ENCODE measurements at regions not wholly inside any gene's neighbourhood (a gene's known extent, or its start where the extent isn't known, plus 50 kb on each side); places are given as distances from the start of the nearest gene placed in this dataset.

- Histone ChIP-seq H3K36me3 (no peaks in the 10 kb centered on the region), H3K4me3 (no peak overlapping the region), H3K27ac (no peak overlapping the region), H3K9me3 (no peaks in the 10 kb centered on the region), H3K4me1 (ENCODE audit: insufficient read depth) (no peaks in the 10 kb centered on the region), H3K27me3 (no peaks in the 10 kb centered on the region)
- no peak for DNase-seq
- 83 to 87% (median 85%) methylated on average over 11 of the region's 11 CpGs for WGBS, 3 donors
- TF ChIP-seq CTCF (IDR thresholded peaks at IDR 0.05), result no peak
- TF ChIP-seq EP300 (IDR thresholded peaks at IDR 0.05), result no peak
- TF ChIP-seq POLR2A (IDR thresholded peaks at IDR 0.05), result no peak
- intact Hi-C loops (cut with DNase I), result no loop called here
Measured at GRCh38 chr18:45350404-45351156, 264.7 kb upstream of the SLC14A2 start.

GRCh38 chr18:45352874-45353273, 262.4 kb upstream of the SLC14A2 start:
- no peak overlapping the region for H3K27ac ChIP-seq
- no peaks in the 10 kb centered on the region for H3K36me3 ChIP-seq
- H3K9me3 ChIP-seq, result no peaks in the 10 kb centered on the region
- 91 to 96% (median 94%) methylated on average over 5 of the region's 5 CpGs for WGBS, 3 donors
- intact Hi-C loops (cut with DNase I), result no loop called here
- TF ChIP-seq POLR2A (IDR thresholded peaks at IDR 0.05) (no peak), CTCF (IDR thresholded peaks at IDR 0.05) (no peak), EP300 (IDR thresholded peaks at IDR 0.05) (no peak)
- H3K4me1 ChIP-seq (ENCODE audit: insufficient read depth), result peaks cover 2% of the 10 kb centered on the region
- H3K27me3 ChIP-seq, result no peaks in the 10 kb centered on the region
- no peak for DNase-seq
- no peak overlapping the region for H3K4me3 ChIP-seq

DNA sequence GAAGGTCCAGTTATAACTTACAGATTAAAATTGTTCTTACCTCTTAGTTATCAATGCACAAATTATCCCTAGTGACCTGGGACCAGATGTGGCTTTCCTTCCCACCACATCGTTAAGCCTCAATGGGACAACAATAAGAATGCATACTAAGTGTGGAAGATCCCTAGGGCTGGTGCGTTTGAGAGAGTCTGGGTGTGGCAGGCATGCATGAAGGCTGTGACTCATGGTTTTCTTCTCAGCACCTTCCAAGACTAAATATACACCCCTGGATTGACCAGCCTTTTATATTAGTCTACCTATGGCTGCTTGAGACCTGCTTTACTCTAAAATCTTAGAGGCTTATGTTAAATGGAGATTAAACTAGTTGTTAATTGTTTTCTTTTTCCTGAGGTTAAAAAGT, 261.7 kb upstream of the SLC14A2 start:
- H3K27ac ChIP-seq, result no peak overlapping the region
- intact Hi-C loops (cut with DNase I), result no loop called here
- DNase-seq, result no peak
- H3K27me3 ChIP-seq, result no peaks in the 10 kb centered on the region
- TF ChIP-seq CTCF (IDR thresholded peaks at IDR 0.05) (no peak), POLR2A (IDR thresholded peaks at IDR 0.05) (no peak), EP300 (IDR thresholded peaks at IDR 0.05) (no peak)
- WGBS, 3 donors, result 69 to 73% (median 70%) methylated on average over 2 of the region's 2 CpGs
- no peaks in the 10 kb centered on the region for H3K9me3 ChIP-seq
- H3K4me3 ChIP-seq, result no peak overlapping the region
- no peaks in the 10 kb centered on the region for H3K36me3 ChIP-seq
- peaks cover 2% of the 10 kb centered on the region for H3K4me1 ChIP-seq (ENCODE audit: insufficient read depth)

DNA sequence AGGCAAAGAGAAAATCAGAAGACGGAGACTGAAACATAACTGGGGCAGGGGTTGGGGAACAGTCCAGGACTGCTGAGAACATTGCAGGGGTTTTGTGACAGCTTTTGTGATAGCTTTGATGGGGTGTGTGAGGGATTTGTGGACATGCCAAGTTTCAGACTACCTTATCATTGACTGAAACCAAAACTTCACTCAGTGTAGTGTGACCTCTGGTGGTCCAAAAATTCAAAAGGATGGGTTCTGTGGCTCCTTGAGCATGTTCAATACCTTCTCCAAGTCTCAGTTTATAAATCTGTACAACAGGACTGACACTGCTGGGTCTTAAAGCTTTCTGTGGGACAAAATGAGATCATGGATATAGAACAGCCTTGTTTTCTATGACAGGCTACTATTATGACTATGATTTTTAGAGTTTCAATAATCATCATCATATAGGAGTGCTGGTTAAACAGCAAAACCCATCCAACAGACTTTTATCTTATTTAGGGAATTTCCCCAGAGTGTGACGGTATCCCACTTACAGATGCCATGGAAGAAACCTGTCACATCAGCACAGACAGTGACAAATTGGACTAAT, 259.2 kb upstream of the SLC14A2 start:
- no peak for DNase-seq
- H3K27ac ChIP-seq, result no peak overlapping the region
- H3K9me3 ChIP-seq, result no peaks in the 10 kb centered on the region
- TF ChIP-seq EP300 (IDR thresholded peaks at IDR 0.05) (no peak), CTCF (IDR thresholded peaks at IDR 0.05) (no peak), POLR2A (IDR thresholded peaks at IDR 0.05) (no peak)
- peaks cover 2% of the 10 kb centered on the region for H3K4me1 ChIP-seq (ENCODE audit: insufficient read depth)
- no peaks in the 10 kb centered on the region for H3K36me3 ChIP-seq
- no peaks in the 10 kb centered on the region for H3K27me3 ChIP-seq
- 76 to 79% (median 78%) methylated on average over 2 of the region's 2 CpGs for WGBS, 3 donors
- H3K4me3 ChIP-seq, result no peak overlapping the region
- intact Hi-C loops (cut with DNase I), result no loop called here

All from ovary (tissue), 7 donors.